Kidney (tissue), 13 donors: ENCODE measurements at regions not wholly inside any gene's neighbourhood (a gene's known extent, or its start where the extent isn't known, plus 50 kb on each side); places are given as distances from the start of the nearest gene placed in this dataset.

Source experiments
- DNase-seq, 5 donors: peaks; one replicate each; pipeline ENCODE4 v3.0.0-alpha.2; 2013 to 2020
- FAIRE-seq: peaks from 2 replicates; lab custom pipeline; 2012; peaks lifted over from hg19 to GRCh38; lab: Jason Lieb, UNC
- H3K27ac ChIP-seq, 2 donors: one replicate each; pipeline ENCODE4 v1.7.0; 2013; ENCODE audit warnings: low read depth in 2 of 2, low read length in 2 of 2, inconsistent platforms in 1 of 2
- H3K27me3 ChIP-seq: one replicate; pipeline ENCODE4 v1.7.1; 2013; ENCODE audit warnings: low read length, inconsistent platforms; ENCODE audit not compliant: control insufficient read depth, insufficient read depth
- H3K36me3 ChIP-seq, 3 donors: one replicate each; pipeline versions ENCODE4 v1.7.0 to v1.7.1; 2013; ENCODE audit warnings: low read length in 3 of 3, control low read depth in 1 of 3, inconsistent platforms in 1 of 3; ENCODE audit not compliant: insufficient read depth in 3 of 3, control insufficient read depth in 2 of 3
- H3K4me1 ChIP-seq, 3 donors: one replicate each; pipeline versions ENCODE4 v1.7.0 to v1.7.1; 2013; ENCODE audit warnings: low read length in 3 of 3, inconsistent platforms in 1 of 3, low read depth in 1 of 3; ENCODE audit not compliant: control insufficient read depth in 2 of 3, insufficient read depth in 2 of 3
- H3K4me3 ChIP-seq, 3 donors: one replicate each; pipeline versions ENCODE4 v1.7.0 to v1.8.1; 2013; ENCODE audit warnings: low read length in 3 of 3, control low read depth in 1 of 3, inconsistent platforms in 1 of 3
- H3K9ac ChIP-seq, 3 donors: one replicate each; pipeline versions ENCODE4 v1.7.0 to v1.7.1; 2013; ENCODE audit warnings: low read length in 3 of 3, control low read depth in 1 of 3, inconsistent platforms in 1 of 3
- H3K9me3 ChIP-seq, 3 donors: one replicate each; pipeline versions ENCODE4 v1.7.0 to v1.7.1; 2013; ENCODE audit warnings: low read length in 3 of 3, control low read depth in 1 of 3, inconsistent platforms in 1 of 3; ENCODE audit not compliant: control insufficient read depth in 2 of 3, insufficient read depth in 1 of 3
- CTCF ChIP-seq: IDR thresholded peaks from 3 replicates; pipeline ENCODE4 v1.5.1; 2012; ENCODE audit warnings: mild to moderate bottlenecking, moderate library complexity, borderline replicate concordance; ENCODE audit not compliant: insufficient read depth; ENCODE audit errors: extremely low read depth
- intact Hi-C: fragments of 100-400 bp; cut with DNase I; formaldehyde crosslinking; loops from one replicate; pipeline ENCODE4 v1.11.1; 2022
- donor health status: control.
- donor health status: control.
- donor health status: control.
- donor health status: control.
- donor health status: control.
- donor health status: DM: yes; HTN: yes; CAD: no.
- donor health status: Normal renal cell carcinoma (clear cell type).

DNA sequence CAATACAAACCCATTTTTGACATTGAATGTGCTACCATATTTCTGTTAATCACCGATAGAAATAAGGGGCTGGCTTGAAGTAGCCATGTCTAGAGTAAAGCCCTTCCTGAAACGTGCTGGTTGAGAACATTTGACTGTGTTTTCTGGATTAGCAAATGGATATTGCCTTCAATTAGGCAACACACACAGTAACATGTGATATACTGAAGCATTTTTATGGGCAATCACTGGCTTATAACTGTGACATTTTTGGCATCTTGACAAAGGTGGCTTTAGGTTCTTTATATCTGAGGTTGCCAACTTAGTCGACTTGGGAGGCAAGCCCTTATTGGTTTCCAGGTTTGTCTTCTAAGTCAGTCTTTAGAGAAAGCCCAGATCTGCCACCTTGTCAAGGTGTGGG lies 292.9 kb downstream of the BTBD3 start:
- H3K36me3 ChIP-seq: no peaks in the 10 kb centered on the region
- no peak overlapping the region for H3K4me3 ChIP-seq
- H3K9ac ChIP-seq: no peak overlapping the region
- H3K9me3 ChIP-seq: no peaks in the 10 kb centered on the region
- FAIRE-seq: no peak
- no peak for DNase-seq
- intact Hi-C loops: no loop called here
- H3K4me1 ChIP-seq: no peaks in the 10 kb centered on the region
- no peak for TF ChIP-seq CTCF
- H3K27ac ChIP-seq: no peak overlapping the region
- no peaks in the 10 kb centered on the region for H3K27me3 ChIP-seq

GRCh38 chr20:12211361-12211760 lies 293.7 kb downstream of the BTBD3 start:
- no peak for FAIRE-seq
- TF ChIP-seq CTCF: no peak
- intact Hi-C loops: no loop called here

DNA sequence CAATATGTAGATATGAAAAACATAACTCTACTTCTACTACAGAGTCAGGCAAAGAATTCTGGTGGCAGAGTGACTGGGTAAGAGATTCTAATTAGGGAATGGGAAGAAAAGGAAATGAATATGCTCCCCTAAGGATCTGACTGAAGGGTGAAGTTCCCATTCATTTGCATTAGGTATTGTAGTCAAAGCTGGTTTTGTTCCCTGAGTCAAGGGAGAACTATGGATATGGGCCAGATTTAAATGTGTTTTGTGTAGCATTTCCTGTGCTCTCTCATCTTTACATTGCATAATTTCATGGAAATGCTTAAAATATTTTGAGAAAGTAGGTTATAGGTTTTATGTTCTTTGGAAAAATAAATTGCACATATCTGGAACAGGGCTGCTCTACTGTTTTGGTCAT lies 299.7 kb downstream of the BTBD3 start:
- Histone ChIP-seq H3K9me3 (no peaks in the 10 kb centered on the region), H3K27me3 (no peaks in the 10 kb centered on the region), H3K36me3 (no peaks in the 10 kb centered on the region), H3K9ac (no peak overlapping the region), H3K4me1 (no peaks in the 10 kb centered on the region), H3K27ac (no peak overlapping the region), H3K4me3 (no peak overlapping the region)
- FAIRE-seq: no peak
- no peak for DNase-seq
- intact Hi-C loops: no loop called here
- no peak for TF ChIP-seq CTCF

More at GRCh38 chr20:12211361-12211760, 293.7 kb downstream of the BTBD3 start:
- no peaks in the 10 kb centered on the region for H3K36me3 ChIP-seq
- H3K27me3 ChIP-seq: no peaks in the 10 kb centered on the region
- no peak overlapping the region for H3K27ac ChIP-seq
- H3K4me1 ChIP-seq: no peaks in the 10 kb centered on the region
- H3K9me3 ChIP-seq: no peaks in the 10 kb centered on the region
- no peak overlapping the region for H3K4me3 ChIP-seq
- no peak overlapping the region for H3K9ac ChIP-seq
- DNase-seq: no peak

- Histone ChIP-seq H3K9me3 (no peaks in the 10 kb centered on the region), H3K4me3 (no peak overlapping the region), H3K4me1 (no peaks in the 10 kb centered on the region), H3K27ac (no peak overlapping the region), H3K27me3 (no peaks in the 10 kb centered on the region), H3K36me3 (no peaks in the 10 kb centered on the region), H3K9ac (no peak overlapping the region)
- intact Hi-C loops: no loop called here
- DNase-seq (no peak), FAIRE-seq (no peak)
- TF ChIP-seq CTCF: no peak
These were observed 302.1 kb downstream of the BTBD3 start for GRCh38 chr20:12219798-12220197.
